KOPT-K1 (cell line): ENCODE measurements at regions not wholly inside any gene's neighbourhood (a gene's known extent, or its start where the extent isn't known, plus 50 kb on each side); places are given as distances from the start of the nearest gene placed in this dataset.
"Not testable (repeated sequence)": the region's sequence is repeated elsewhere in the genome, so short reads cannot be mapped to it uniquely, and the experiment has no call there.

Source experiments
- H3K27ac ChIP-seq: fragments of 200-600 bp; sonication (generic); 2 replicates; pipeline ENCODE4 v1.5.1; 2016; ENCODE audit warnings: antibody characterized with exemption, mild to moderate bottlenecking, low read depth, low read length; ENCODE audit not compliant: poor library complexity, severe bottlenecking
- H3K36me3 ChIP-seq: fragments of 200-600 bp; sonication (generic); 2 replicates; pipeline ENCODE4 v1.5.1; 2017; ENCODE audit warnings: antibody characterized with exemption, mild to moderate bottlenecking, low read length, moderate library complexity; ENCODE audit not compliant: insufficient read depth
- H3K9me3 ChIP-seq: fragments of 200-600 bp; sonication (generic); 2 replicates; pipeline ENCODE4 v1.5.1; 2017; ENCODE audit warnings: antibody characterized with exemption, low read length, mild to moderate bottlenecking; ENCODE audit not compliant: insufficient read depth, poor library complexity, severe bottlenecking

- H3K27ac ChIP-seq: no peak overlapping the region
- H3K9me3 ChIP-seq: no peaks in the 10 kb centered on the region
- no peaks in the 10 kb centered on the region for H3K36me3 ChIP-seq
Measured at GRCh38 chr12:124157406-124157805, 137.5 kb upstream of the RFLNA start.

DNA sequence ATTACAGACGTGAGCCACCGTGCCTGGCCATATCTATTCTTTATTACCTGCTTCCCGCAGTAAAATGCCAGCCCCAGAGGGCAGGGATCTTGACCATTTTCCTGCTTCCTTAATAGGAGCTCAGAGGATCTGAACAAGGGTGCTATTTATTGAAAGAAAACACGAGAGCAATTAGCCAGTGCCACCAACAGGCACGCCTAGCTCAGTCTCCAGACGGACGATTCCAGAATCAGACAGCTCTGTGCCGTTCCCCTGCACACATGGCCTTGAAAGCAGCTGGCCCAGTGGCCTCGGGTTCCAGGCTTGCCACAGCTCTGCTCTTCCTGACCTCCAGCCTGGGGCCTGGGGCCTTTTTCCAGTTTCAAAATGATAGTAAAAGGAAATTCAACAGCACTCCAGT is 135.2 kb upstream of the RFLNA start:
- H3K27ac ChIP-seq: no peak overlapping the region
- no peaks in the 10 kb centered on the region for H3K36me3 ChIP-seq
- peaks cover 10% of the 10 kb centered on the region for H3K9me3 ChIP-seq

DNA sequence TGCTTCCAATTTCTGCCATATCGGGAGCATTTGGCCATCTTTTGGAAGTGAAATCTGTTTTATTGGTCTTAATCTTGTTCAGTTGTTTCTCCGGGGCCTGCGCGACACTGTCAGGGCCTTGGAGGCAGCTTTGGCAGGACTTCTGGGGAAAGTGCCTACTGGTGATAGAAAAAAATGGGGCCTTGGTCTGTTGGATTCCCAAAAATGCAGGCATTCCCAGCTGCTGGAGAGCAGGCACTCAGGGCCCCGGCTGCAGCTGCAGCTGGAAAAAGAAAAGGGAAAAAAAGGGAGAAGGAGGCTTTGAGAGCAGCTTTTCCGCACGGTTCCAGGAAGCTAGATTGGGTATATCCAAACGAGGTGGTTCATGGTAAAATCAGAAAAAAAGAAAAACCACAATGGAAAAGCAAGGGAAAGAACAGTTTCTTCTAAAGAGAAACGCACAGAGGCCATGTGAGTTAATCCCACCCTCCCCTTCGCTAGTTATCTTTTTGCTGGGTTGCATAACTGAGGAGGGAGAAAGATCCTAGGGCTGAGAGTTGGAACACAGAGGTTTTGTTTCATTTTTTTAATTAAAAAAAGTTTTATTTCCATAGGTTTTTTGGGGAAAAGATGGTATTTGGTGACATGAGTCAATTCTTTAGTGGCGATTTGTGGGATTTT is 134.7 kb upstream of the RFLNA start:
- Histone ChIP-seq H3K9me3 (peaks cover 14% of the 10 kb centered on the region), H3K27ac (no peak overlapping the region), H3K36me3 (no peaks in the 10 kb centered on the region)

DNA sequence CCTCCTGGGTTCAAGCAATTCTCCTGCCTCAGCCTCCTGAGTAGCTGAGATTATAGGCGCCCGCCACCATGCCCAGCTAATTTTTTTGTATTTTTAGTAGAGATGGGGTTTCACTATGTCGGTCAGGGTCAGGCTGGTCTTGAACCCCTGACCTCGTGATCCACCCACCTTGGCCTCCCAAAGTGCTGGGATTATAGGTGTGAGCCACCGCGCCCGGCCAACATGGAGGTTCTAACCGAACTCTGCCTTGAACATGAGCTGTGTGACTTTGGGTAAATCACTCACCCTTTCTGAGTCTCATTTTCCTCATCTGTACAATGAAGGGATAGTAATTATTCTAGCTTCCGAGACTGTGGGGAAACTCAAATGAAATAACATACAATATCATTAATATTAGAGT is 133.5 kb upstream of the RFLNA start:
- not testable (repeated sequence) for H3K36me3 ChIP-seq, H3K27ac ChIP-seq
- peaks cover 26% of the 10 kb centered on the region for H3K9me3 ChIP-seq

DNA sequence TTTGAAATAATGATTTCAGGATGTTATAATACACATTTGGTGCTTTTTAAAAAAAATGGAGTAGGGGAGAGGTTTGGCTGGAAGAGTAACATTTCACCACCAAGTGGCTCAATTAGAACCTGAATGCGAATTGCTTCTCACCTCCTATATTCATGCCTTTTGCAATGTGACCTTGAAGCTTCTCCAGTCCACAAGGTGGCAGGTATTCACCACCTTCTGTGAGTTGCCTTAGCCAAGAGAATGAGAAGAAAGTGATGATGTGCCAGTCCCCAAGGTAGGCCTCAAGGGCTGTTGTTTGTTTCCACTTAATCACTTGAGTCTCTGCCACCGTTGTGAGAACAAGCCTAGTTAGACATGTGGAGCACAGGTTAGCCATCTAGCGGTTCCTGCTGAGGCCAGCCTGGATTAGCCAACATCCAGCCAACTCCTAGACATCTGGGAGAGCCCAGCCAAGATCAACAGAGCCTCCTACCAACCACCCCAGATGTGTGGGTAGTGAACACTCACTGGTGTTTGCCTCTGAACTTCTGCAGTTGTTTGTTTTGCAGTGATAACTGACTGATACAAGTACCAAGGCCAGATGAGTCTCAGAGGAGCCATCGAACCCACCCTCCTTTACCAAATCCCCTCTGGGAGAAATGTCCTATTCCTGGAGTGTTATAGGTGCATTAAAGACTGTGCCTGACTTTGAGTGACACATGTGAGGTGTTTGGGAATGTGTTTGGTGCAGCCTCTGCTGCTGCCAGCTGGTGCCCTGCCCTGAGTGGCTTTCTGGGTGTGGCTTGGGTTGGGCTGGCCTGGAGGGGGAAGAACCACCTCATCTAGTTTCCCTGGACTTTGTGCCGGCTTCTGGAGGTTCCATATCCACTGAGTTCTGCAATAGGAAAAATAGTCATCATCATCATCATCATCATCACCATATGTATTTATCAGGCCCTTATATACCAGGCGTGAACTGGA is 132.5 kb upstream of the RFLNA start:
- peaks cover 36% of the 10 kb centered on the region for H3K9me3 ChIP-seq
- no peaks in the 10 kb centered on the region for H3K36me3 ChIP-seq
- no peak overlapping the region for H3K27ac ChIP-seq

GRCh38 chr12:124165695-124166094 is 129.2 kb upstream of the RFLNA start:
- H3K36me3 ChIP-seq: no peaks in the 10 kb centered on the region
- H3K9me3 ChIP-seq: peaks cover 47% of the 10 kb centered on the region
- no peak overlapping the region for H3K27ac ChIP-seq

GRCh38 chr12:124167141-124167540 is 127.8 kb upstream of the RFLNA start:
- Histone ChIP-seq H3K36me3 (no peaks in the 10 kb centered on the region), H3K27ac (no peak overlapping the region), H3K9me3 (peaks cover 47% of the 10 kb centered on the region)

GRCh38 chr12:124168016-124168786 is 126.7 kb upstream of the RFLNA start:
- peaks cover 47% of the 10 kb centered on the region for H3K9me3 ChIP-seq

GRCh38 chr12:124169577-124170284 is 125.2 kb upstream of the RFLNA start:
- no peaks in the 10 kb centered on the region for H3K36me3 ChIP-seq
- H3K27ac ChIP-seq: no peak overlapping the region
- H3K9me3 ChIP-seq: peaks cover 36% of the 10 kb centered on the region

More at GRCh38 chr12:124168016-124168786, 126.7 kb upstream of the RFLNA start:
- no peak overlapping the region for H3K27ac ChIP-seq
- H3K36me3 ChIP-seq: no peaks in the 10 kb centered on the region

- H3K9me3 ChIP-seq: peaks cover 27% of the 10 kb centered on the region
- H3K36me3 ChIP-seq: no peaks in the 10 kb centered on the region
- no peak overlapping the region for H3K27ac ChIP-seq
Measured at GRCh38 chr12:124170760-124171159, 124.1 kb upstream of the RFLNA start.

GRCh38 chr12:124171231-124171979 is 123.5 kb upstream of the RFLNA start:
- Histone ChIP-seq H3K9me3 (peaks cover 21% of the 10 kb centered on the region), H3K36me3 (no peaks in the 10 kb centered on the region), H3K27ac (no peak overlapping the region)

GRCh38 chr12:124172636-124173035 is 122.3 kb upstream of the RFLNA start:
- Histone ChIP-seq H3K27ac (no peak overlapping the region), H3K36me3 (no peaks in the 10 kb centered on the region), H3K9me3 (peaks cover 9% of the 10 kb centered on the region)

GRCh38 chr12:124173692-124174091 is 121.2 kb upstream of the RFLNA start:
- Histone ChIP-seq H3K9me3 (no peaks in the 10 kb centered on the region), H3K27ac (no peak overlapping the region), H3K36me3 (no peaks in the 10 kb centered on the region)
